ENCODE measurements at regions not wholly inside any gene's neighbourhood (a gene's known extent, or its start where the extent isn't known, plus 50 kb on each side); places are given as distances from the start of the nearest gene placed in this dataset.

- no peak for TF ChIP-seq POLR2AphosphoS5 (IDR thresholded peaks at IDR 0.05; ENCODE audit: low read depth, low read length)
- no peak for TF ChIP-seq REST (IDR thresholded peaks at IDR 0.05; ENCODE audit: insufficient read depth in 1 of 2, low read depth in 2 of 2, low read length in 2 of 2)
These were observed 349.6 kb upstream of the CWC22 start for GRCh38 chr2:180356676-180357075.
